GM12878 (cell line): ENCODE measurements at regions not wholly inside any gene's neighbourhood (a gene's known extent, or its start where the extent isn't known, plus 50 kb on each side); places are given as distances from the start of the nearest gene placed in this dataset.

Source experiments
- CBX3 ChIP-seq: fragments of 200-600 bp; sonication (generic); IDR thresholded peaks from 2 replicates; pipeline ENCODE4 v1.6.1; 2016; ENCODE audit warnings: low read depth, borderline replicate concordance
- CREM ChIP-seq: IDR thresholded peaks from 2 replicates; pipeline ENCODE4 v1.6.1; 2014; ENCODE audit warnings: antibody characterized with exemption, low read depth
- EZH2 ChIP-seq: IDR thresholded peaks from 2 replicates; pipeline ENCODE4 v1.6.1; 2012; ENCODE audit warnings: low read depth, mild to moderate bottlenecking, control low read depth, inconsistent platforms, low read length, borderline replicate concordance; ENCODE audit not compliant: control insufficient read depth
- NBN ChIP-seq: fragments of 450-650 bp; IDR thresholded peaks from 2 replicates; pipeline ENCODE4 v1.6.1; 2016
- POLR2A ChIP-seq: IDR thresholded peaks from 2 replicates; pipeline ENCODE4 v1.6.1; 2011; ENCODE audit warnings: low read depth, mild to moderate bottlenecking, low read length

DNA sequence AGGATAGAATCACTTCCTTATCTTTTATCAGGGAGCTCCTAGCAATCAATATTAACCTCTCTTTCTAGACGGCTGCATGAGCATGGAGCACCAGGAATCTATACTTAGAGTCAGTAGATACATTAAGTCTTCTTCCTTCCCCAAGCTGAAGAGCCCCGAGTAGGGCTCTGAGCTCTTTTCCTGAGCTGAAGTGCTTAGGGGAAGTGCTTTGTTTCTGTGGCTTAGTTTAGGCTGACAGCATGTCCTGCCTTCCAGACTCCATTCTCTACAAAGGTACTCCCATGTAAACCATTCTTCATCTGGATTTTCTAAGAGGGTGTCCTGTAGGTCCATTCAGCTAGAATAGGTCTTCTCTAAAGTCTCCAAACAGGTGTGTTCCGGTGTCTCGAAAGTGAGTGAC is 127.5 kb upstream of the AFF2 start:
- TF ChIP-seq EZH2 (no peak), CBX3 (no peak), POLR2A (no peak), NBN (no peak), CREM (no peak)
